ENCODE measurements at regions not wholly inside any gene's neighbourhood (a gene's known extent, or its start where the extent isn't known, plus 50 kb on each side); places are given as distances from the start of the nearest gene placed in this dataset.
"Not testable (repeated sequence)": the region's sequence is repeated elsewhere in the genome, so short reads cannot be mapped to it uniquely, and the experiment has no call there.

- intact Hi-C loops (cut with DNase I, micrococcal nuclease) = no loop called here
- DNase-seq (no peak), ATAC-seq (no peak)
Measured at GRCh38 chr4:89519771-89520320, 212.2 kb upstream of the GPRIN3 start.

- ATAC-seq = no peak
- DNase-seq = no peak
- intact Hi-C loops (cut with DNase I, micrococcal nuclease) = no loop called here
Measured at GRCh38 chr4:89518259-89518658, 210.7 kb upstream of the GPRIN3 start.

GRCh38 chr4:89514811-89515210, 207.2 kb upstream of the GPRIN3 start:
- intact Hi-C loops (cut with DNase I, micrococcal nuclease) = no loop called here
- no peak for DNase-seq
- peak; percentile 14 for ATAC-seq

GRCh38 chr4:89511776-89512175, 204.2 kb upstream of the GPRIN3 start:
- intact Hi-C loops (cut with DNase I, micrococcal nuclease) = no loop called here
- DNase-seq (no peak), ATAC-seq (no peak)

- DNase-seq = no peak
- no peak for ATAC-seq
- intact Hi-C loops (cut with DNase I, micrococcal nuclease) = no loop called here
Measured at GRCh38 chr4:89509708-89510281, 202.2 kb upstream of the GPRIN3 start.

- intact Hi-C loops (cut with DNase I, micrococcal nuclease) = no loop called here
- ATAC-seq (no peak), DNase-seq (no peak)
Measured at GRCh38 chr4:89506866-89507491, 199.4 kb upstream of the GPRIN3 start.

- intact Hi-C loops (cut with DNase I, micrococcal nuclease) = no loop called here
Measured at GRCh38 chr4:89502581-89502980, 195.0 kb upstream of the GPRIN3 start.

GRCh38 chr4:89497517-89498308, 190.1 kb upstream of the GPRIN3 start:
- peak; percentile 85 for ATAC-seq
- intact Hi-C loops (cut with DNase I, micrococcal nuclease) = no loop called here
- DNase-seq = no peak

More at GRCh38 chr4:89502581-89502980, 195.0 kb upstream of the GPRIN3 start:
- DNase-seq (no peak), ATAC-seq (no peak)

GRCh38 chr4:89496851-89497250, 189.3 kb upstream of the GPRIN3 start:
- ATAC-seq (no peak), DNase-seq (no peak)
- intact Hi-C loops (cut with DNase I, micrococcal nuclease) = no loop called here

GRCh38 chr4:89493367-89493766, 185.8 kb upstream of the GPRIN3 start:
- ATAC-seq (no peak), DNase-seq (no peak)
- intact Hi-C loops (cut with DNase I, micrococcal nuclease) = no loop called here

- ATAC-seq = no peak
- intact Hi-C loops (cut with DNase I, micrococcal nuclease) = no loop called here
- DNase-seq = no peak
Measured at GRCh38 chr4:89492581-89493071, 185.0 kb upstream of the GPRIN3 start.

- no peak for ATAC-seq
- intact Hi-C loops (cut with DNase I, micrococcal nuclease) = no loop called here
- DNase-seq = no peak
Measured at GRCh38 chr4:89491761-89492160, 184.2 kb upstream of the GPRIN3 start.

GRCh38 chr4:89489921-89490431, 182.4 kb upstream of the GPRIN3 start:
- ATAC-seq, DNase-seq: not testable (repeated sequence)
- intact Hi-C loops (cut with DNase I, micrococcal nuclease) = loop anchor here in 1 of 2 donors (10.0 kb wide), 1 partner anchor 415 kb away; no protein-coding TSS in a partner anchor

GRCh38 chr4:89489338-89489771, 181.8 kb upstream of the GPRIN3 start:
- intact Hi-C loops (cut with DNase I, micrococcal nuclease) = loop anchor here in 1 of 2 donors (10.0 kb wide), 1 partner anchor 415 kb away; no protein-coding TSS in a partner anchor
- DNase-seq (no peak), ATAC-seq (no peak)

GRCh38 chr4:89488736-89489135, 181.1 kb upstream of the GPRIN3 start:
- ATAC-seq = no peak
- intact Hi-C loops (cut with DNase I, micrococcal nuclease) = loop anchor here in 1 of 2 donors (10.0 kb wide), 1 partner anchor 416 kb away; no protein-coding TSS in a partner anchor
- DNase-seq = no peak

GRCh38 chr4:89486673-89487072, 179.1 kb upstream of the GPRIN3 start:
- DNase-seq = no peak
- intact Hi-C loops (cut with DNase I, micrococcal nuclease) = loop anchor here in 1 of 2 donors (10.0 kb wide), 1 partner anchor 418 kb away; no protein-coding TSS in a partner anchor
- ATAC-seq = no peak

GRCh38 chr4:89486042-89486441, 178.4 kb upstream of the GPRIN3 start:
- ATAC-seq (peak; percentile 35), DNase-seq (no peak)
- intact Hi-C loops (cut with DNase I, micrococcal nuclease) = loop anchor here in 1 of 2 donors (10.0 kb wide), 1 partner anchor 419 kb away; no protein-coding TSS in a partner anchor

GRCh38 chr4:89483833-89484232, 176.2 kb upstream of the GPRIN3 start:
- no peak for ATAC-seq
- intact Hi-C loops (cut with DNase I, micrococcal nuclease) = loop anchor here in 1 of 2 donors (10.0 kb wide), 1 partner anchor 421 kb away; no protein-coding TSS in a partner anchor
- no peak for DNase-seq
